Panc1 (cell line): ENCODE measurements at regions not wholly inside any gene's neighbourhood (a gene's known extent, or its start where the extent isn't known, plus 50 kb on each side); places are given as distances from the start of the nearest gene placed in this dataset.

ENCODE experiments used
- ATAC-seq: fragments of 200-7000 bp; cut with Tn5 transposase; 2 replicates; pipeline ENCODE4 v1.9.1; 2020; ENCODE audit warnings: mild to moderate bottlenecking, moderate library complexity
- BruUV-seq: library from RNA; stranded (reverse); fragments of 400-500 nt; replicated peaks from 2 replicates; lab custom pipeline; 2021; lab: Mats Ljungman, UMichigan
- CTCF ChIA-PET: fragments of 300-600 bp; sonication (Branson Sonifier 250); formaldehyde crosslinking; loops from one replicate; lab custom pipeline; 2022; ENCODE audit warnings: antibody characterized with exemption; lab: Charles Lee
- POLR2A ChIA-PET: fragments of 300-600 bp; sonication (Branson Sonifier 250); formaldehyde crosslinking; loops from one replicate; lab custom pipeline; 2022; ENCODE audit warnings: antibody characterized with exemption; lab: Charles Lee
- DNase-seq: peaks from one replicate; pipeline ENCODE4 v3.0.0-alpha.2; 2010; ENCODE audit warnings: low read depth, low spot score
- H3K27ac ChIP-seq: 2 replicates; pipeline ENCODE4 v1.5.1; 2011; ENCODE audit warnings: mild to moderate bottlenecking, low read length, inconsistent platforms
- H3K27me3 ChIP-seq: fragments of 200-500 bp; sonication (Bioruptor generic); 2 replicates; pipeline ENCODE4 v1.6.0; 2014; ENCODE audit warnings: low read length, inconsistent platforms; ENCODE audit not compliant: control insufficient read depth, insufficient read depth
- H3K36me3 ChIP-seq: fragments of 200-500 bp; sonication (Bioruptor generic); 2 replicates; pipeline ENCODE4 v1.5.1; 2014; ENCODE audit warnings: inconsistent platforms, mild to moderate bottlenecking, low read length, moderate library complexity; ENCODE audit not compliant: control insufficient read depth, insufficient read depth
- H3K4me1 ChIP-seq: 2 replicates; pipeline ENCODE4 v1.5.1; 2011; ENCODE audit warnings: inconsistent platforms, mild to moderate bottlenecking, low read length, moderate library complexity; ENCODE audit not compliant: control insufficient read depth, insufficient read depth
- H3K4me3 ChIP-seq, 2 experiments: 2 replicates each; pipeline ENCODE4 v1.5.1; 2011 to 2012; ENCODE audit warnings: low read depth in 2 of 2, low read length in 2 of 2, mild to moderate bottlenecking in 2 of 2, inconsistent platforms in 1 of 2, moderate library complexity in 1 of 2
- H3K9me3 ChIP-seq: fragments of 200-500 bp; sonication (Bioruptor generic); 2 replicates; pipeline ENCODE4 v1.5.1; 2014; ENCODE audit warnings: low read depth, mild to moderate bottlenecking, inconsistent platforms, low read length, moderate library complexity; ENCODE audit not compliant: control insufficient read depth, insufficient read depth
- CTCF ChIP-seq: fragments of 450-650 bp; IDR thresholded peaks from 2 replicates; pipeline ENCODE4 v1.5.1; 2017; ENCODE audit warnings: mild to moderate bottlenecking
- POLR2AphosphoS5 ChIP-seq: IDR thresholded peaks from 2 replicates; pipeline ENCODE4 v1.6.1; 2012; ENCODE audit warnings: mild to moderate bottlenecking, low read depth, low read length, moderate library complexity
- REST ChIP-seq, 2 experiments: IDR thresholded peaks; 2 replicates each; pipeline ENCODE4 v1.6.1; 2011 to 2012; ENCODE audit warnings: low read depth in 2 of 2, control low read depth in 1 of 2, low read length in 1 of 2, mild to moderate bottlenecking in 1 of 2, moderate library complexity in 1 of 2; ENCODE audit not compliant: insufficient read depth in 1 of 2
- SIN3A ChIP-seq: IDR thresholded peaks from 2 replicates; pipeline ENCODE4 v1.6.1; 2012; ENCODE audit warnings: low read depth, mild to moderate bottlenecking, low read length, moderate library complexity, borderline replicate concordance; ENCODE audit not compliant: insufficient read depth
- TCF7L2 ChIP-seq: IDR thresholded peaks from 2 replicates; pipeline ENCODE4 v1.6.1; 2011; ENCODE audit warnings: mild to moderate bottlenecking, low read depth, low read length, inconsistent platforms
- in situ Hi-C: cut with HindIII; loops from 2 replicates; pipeline ENCODE4 v1.10.0; 2016; ENCODE audit warnings: low sequenced_read_pairs, low pct_unique_long_range_greater_than_20kb
- intact Hi-C: fragments of 100-400 bp; cut with micrococcal nuclease; formaldehyde crosslinking; loops from one replicate; pipeline ENCODE4 v1.10.0; 2022; ENCODE audit not compliant: unreplicated experiment

DNA sequence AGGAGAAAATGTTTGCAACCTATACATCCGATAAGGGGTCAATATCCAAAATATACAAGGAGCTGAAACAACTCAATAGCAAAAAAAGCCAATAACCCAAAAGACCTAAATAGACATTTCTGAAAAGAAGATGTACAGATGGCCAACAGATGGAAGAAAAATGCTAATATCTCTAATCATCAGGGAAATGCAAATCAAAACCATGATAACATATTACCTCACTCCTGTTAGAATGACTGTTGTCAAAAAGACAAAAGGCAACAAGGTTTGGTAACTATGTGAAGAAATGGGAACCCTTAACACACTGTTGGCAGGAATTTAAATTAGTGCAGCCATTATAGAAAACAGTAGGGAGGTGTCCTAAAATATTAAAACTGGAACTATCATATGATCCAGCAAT lies 74.7 kb downstream of the LEPR start:
- TF ChIP-seq TCF7L2 = no peak
- no TSS peak for BruUV-seq
- POLR2A ChIA-PET = no interaction called here
- intact Hi-C loops = no loop called here
- Histone ChIP-seq H3K4me3 (no peak overlapping the region), H3K9me3 (no peaks in the 10 kb centered on the region), H3K27me3 (no peaks in the 10 kb centered on the region), H3K27ac (no peak overlapping the region), H3K36me3 (no peaks in the 10 kb centered on the region), H3K4me1 (no peaks in the 10 kb centered on the region)
- in situ Hi-C loops = no loop called here
- DNase-seq (no peak), ATAC-seq (no peak)
- CTCF ChIA-PET = no interaction called here

DNA sequence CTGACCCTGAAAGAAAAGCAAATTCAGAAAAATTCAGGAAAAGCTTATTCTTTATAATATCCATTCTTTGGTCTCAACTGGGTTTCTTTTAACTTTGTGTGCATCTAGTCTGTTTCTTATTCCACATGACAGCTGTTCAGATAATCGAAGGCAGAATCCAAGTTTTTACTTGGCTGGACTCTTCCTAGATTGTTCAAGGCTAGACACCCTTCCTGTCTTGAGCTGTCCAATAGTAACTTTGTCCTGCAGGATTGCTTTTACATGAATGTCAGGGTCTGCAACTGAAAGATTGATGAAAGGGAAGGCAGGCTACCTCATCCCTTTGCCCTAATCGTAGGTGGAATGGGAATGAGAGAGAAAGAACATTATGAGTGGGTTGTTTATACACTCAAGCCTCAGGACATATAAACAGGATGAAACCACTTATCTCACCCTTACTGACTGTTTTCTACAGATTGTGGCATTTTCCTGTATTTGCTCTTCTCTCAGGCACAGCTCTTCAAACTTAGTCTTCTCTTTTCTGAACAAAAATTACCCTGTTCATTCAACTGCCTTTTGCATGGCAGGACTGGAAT lies 76.9 kb downstream of the LEPR start:
- POLR2A ChIA-PET = no interaction called here
- CTCF ChIA-PET = no interaction called here
- no peak overlapping the region for H3K4me3 ChIP-seq

More for the DNA sequence above, 76.9 kb downstream of the LEPR start:
- Histone ChIP-seq H3K4me1 (no peaks in the 10 kb centered on the region), H3K36me3 (no peaks in the 10 kb centered on the region), H3K27ac (no peak overlapping the region), H3K27me3 (no peaks in the 10 kb centered on the region), H3K9me3 (no peaks in the 10 kb centered on the region)
- no peak for DNase-seq
- intact Hi-C loops = no loop called here
- BruUV-seq = no TSS peak
- in situ Hi-C loops = no loop called here
- TF ChIP-seq TCF7L2 (no peak), POLR2AphosphoS5 (no peak), CTCF (no peak), REST (IDR thresholded peaks at IDR 0.05; ENCODE audit: insufficient read depth in 1 of 2, low read depth in 2 of 2, low read length in 1 of 2) (no peak), SIN3A (no peak)
- no peak for ATAC-seq
